Frontal cortex (tissue), 3 donors: ENCODE measurements at regions not wholly inside any gene's neighbourhood (a gene's known extent, or its start where the extent isn't known, plus 50 kb on each side); places are given as distances from the start of the nearest gene placed in this dataset.

ENCODE experiments used
- DNase-seq, 2 donors: peaks; one replicate each; pipeline ENCODE4 v3.0.0; 2012; ENCODE audit warnings: low spot score in 2 of 2
- FAIRE-seq: peaks from 2 replicates; lab custom pipeline; 2012; peaks lifted over from hg19 to GRCh38; lab: Jason Lieb, UNC
- donor health status: control.
- donor health status: control.
- donor health status: control.

GRCh38 chr17:5635949-5636348, 51.6 kb upstream of the NLRP1 start:
- DNase-seq = no peak
- no peak for FAIRE-seq

GRCh38 chr17:5638596-5638995, 54.3 kb upstream of the NLRP1 start:
- DNase-seq = no peak
- no peak for FAIRE-seq

DNA sequence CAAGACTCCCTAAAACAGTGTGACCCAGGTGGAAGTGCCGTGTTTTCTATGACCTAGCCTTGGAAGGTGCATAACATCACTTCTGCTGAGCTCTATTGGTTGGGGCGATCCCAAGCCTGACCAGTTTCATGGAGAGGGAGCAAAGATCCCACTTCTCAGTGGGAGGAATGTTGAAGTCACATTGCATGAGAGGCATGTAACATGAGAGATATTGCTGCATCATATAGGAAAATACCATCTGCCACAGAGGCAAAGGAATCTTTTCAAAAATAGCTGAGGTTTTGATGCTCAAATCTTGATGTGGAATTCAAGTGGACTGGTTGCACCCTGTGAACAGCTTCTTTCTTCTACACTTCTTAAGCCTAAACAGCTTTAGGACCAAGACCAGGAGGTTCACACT, 56.4 kb upstream of the NLRP1 start:
- FAIRE-seq (no peak), DNase-seq (no peak)

GRCh38 chr17:5642752-5643151, 58.4 kb upstream of the NLRP1 start:
- FAIRE-seq (no peak), DNase-seq (no peak)

DNA sequence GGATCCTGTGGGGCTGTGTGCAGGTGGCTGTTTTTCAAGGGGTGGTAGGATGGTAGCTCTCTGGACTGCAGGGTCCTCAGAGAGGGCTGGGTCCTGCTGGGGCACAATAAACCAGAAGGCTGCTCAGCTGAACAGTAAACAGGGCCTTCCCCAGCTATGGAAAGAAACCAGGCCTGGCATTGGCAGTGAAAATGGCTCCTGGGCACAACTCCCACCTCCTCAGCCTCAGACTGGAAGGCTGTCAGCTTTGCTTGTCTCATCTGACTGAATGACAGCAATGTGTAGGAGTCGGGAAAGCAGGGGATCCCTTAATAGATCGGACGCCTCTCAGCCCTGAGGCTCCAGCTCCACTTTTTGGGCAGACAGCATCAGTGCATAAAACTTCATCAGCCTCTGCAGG, 59.8 kb upstream of the NLRP1 start:
- FAIRE-seq = no peak
- DNase-seq = no peak

DNA sequence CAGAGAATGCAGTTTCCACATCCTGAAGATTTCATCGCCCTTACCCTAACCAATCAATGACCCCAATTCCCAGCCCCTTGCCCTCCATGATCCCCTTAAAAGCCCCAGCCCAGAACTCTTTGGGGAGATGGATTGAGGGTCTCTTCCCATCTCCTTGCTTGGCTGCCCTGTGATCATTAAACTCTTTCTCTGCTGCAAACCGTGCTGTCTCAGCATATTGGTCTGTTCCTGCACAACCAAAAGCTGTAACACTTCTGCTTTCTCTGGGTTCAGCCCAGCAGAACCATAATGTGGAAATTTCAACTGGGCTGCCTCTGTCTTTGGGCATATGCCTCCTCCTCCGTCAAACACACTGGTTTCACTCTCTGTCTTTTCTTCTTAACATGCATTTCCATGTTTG, 67.0 kb upstream of the NLRP1 start:
- no peak for DNase-seq
- FAIRE-seq = no peak

GRCh38 chr17:5661491-5662125, 77.3 kb upstream of the NLRP1 start:
- FAIRE-seq = no peak
- DNase-seq = no peak

DNA sequence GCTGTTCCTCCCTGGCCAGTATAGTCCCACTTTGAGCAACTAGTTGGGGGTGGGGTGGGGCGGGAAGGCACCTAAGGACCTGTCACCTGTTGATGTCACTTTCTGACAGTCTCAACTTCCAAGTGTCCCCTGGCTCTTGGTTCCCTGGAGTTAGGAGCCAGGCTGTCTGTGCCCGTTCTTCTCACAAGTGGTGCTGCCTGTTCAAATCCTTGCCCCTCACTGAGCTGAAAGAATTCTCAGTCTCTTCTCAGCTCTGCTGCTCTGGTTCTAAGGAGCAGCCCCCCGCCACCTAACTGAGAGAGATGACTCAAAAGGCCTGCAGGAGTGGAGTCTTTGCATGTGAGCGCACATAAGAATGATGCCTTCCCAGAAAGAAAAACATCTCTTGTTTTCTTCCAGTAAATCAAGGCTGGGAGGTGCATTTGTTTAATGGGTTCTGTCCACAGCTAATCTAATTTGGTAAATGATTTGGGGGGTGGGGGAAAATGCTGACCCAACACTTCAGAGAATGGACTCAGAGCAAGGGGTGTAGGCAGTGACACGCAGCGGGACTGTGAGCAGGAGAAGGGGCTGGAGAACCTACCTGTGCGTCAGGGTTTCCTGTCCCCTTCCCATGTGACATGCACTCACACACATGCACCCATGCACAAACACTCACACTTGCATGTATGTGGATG, 78.2 kb upstream of the NLRP1 start:
- no peak for DNase-seq
- no peak for FAIRE-seq

DNA sequence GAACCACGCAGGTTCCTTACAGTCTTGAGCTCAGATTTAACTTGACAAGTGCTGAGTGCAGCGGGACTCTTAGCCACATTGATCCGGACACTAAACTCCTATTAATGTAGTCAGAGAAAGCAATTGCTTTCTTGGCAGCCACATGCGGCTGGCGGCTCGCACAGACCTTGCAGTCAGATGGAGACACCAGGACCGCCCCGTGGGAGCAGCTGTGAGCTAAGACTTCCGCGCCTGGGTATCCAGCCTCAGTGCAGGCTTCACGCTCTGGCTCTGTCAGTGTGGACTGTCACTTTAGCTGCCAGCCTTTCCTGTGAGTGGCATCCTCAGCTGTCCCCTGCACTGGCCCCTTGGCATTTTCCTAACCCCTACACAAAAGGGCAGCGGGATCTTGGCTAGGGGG, 80.9 kb upstream of the NLRP1 start:
- no peak for FAIRE-seq
- peak in 1 of 2 donors; percentile 16 for DNase-seq

DNA sequence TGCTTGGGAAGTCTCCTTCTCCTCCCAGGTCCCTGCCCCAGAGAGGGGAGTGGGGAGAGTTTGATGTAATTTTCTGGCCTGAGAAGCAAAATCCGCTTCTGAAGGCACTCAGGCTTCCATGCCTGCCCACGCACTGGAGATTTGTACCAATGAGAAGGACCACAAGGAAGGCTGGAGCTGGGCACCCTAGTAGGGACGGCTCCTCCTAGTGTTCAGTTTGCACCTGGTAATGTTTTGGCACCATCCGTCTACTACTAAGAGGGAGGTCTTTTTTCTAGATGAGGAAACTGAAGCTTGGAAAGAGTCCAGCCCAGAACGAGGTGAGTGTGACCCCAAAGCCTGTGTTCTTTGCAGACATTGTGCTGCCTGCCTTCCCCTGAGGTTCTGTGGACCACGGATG, 83.6 kb upstream of the NLRP1 start:
- FAIRE-seq (no peak), DNase-seq (no peak)

GRCh38 chr17:5668557-5669138, 84.3 kb upstream of the NLRP1 start:
- FAIRE-seq (no peak), DNase-seq (no peak)

GRCh38 chr17:5669191-5669590, 84.9 kb upstream of the NLRP1 start:
- DNase-seq = no peak

DNA sequence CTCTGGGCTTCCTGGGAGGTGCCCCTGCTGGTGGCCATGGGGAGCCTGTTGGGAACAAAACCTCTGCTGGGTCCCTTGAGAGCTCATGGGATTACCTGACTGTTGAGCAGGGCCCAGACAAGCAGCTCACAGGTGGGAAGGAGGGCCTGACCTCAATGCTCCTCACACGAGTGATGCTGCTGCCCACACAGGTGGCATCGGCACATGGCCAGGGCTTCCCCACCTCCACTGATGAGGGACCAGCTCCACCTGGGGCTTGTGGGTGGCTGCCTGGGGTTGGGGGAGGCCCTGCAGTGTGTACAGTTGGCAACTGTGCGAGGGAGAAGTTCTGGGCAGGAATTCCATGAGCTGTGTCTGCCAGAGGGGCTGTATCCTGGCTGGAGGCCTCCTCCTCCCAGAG, 87.8 kb upstream of the NLRP1 start:
- DNase-seq = no peak
- no peak for FAIRE-seq

More at GRCh38 chr17:5669191-5669590, 84.9 kb upstream of the NLRP1 start:
- FAIRE-seq = no peak

DNA sequence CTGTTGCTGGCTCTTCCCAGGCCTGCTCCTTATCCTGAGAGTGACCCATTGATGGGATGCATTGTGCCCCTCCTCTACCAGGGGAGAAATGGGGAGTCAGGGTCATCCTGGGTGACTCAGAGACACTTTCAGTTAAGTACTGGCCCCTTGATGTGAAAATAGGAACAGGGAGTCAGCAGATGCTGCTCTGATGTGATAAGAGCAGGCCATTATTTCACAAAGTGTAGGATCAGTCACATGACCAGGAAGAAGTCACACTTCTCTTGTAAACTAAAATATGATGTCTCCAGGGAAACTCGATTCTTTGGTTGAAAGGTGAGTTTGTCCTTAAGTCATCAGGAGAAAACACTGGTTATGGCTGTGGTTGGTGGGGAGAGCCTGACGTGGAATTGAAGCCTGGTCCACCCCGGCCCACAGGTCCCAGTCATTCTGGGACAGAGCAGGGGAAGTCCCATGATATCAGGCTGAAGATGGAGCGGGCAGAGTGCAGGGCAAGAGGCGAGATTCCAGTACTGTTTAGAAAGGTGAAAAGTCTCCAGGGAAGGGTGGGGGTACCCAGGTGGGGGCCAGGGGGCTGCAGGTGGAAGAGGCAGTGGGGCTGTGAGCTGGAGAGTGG, 88.6 kb upstream of the NLRP1 start:
- no peak for DNase-seq
- no peak for FAIRE-seq

- FAIRE-seq (no peak), DNase-seq (no peak)
Observed at GRCh38 chr17:5675625-5676421, 91.5 kb upstream of the NLRP1 start.

DNA sequence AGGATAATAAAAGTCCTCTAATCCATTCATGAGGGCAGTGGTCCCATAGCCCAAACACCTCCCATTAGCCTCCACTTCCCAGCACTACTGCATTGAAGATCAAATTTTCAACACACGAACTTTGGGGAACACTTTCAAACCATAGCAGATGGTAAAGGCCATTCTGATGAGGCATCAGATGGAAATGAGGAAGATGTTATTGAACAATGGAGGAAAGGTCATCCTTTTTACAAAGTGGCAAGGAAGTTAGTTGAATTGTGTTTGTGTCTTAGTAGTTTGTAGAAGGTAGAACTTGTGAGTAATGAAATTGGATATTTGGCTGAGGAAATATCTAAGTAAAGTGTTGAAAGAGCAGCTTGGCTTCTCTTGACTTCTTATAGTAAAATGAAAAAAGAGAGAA, 93.3 kb upstream of the NLRP1 start:
- FAIRE-seq = no peak
- DNase-seq = no peak

DNA sequence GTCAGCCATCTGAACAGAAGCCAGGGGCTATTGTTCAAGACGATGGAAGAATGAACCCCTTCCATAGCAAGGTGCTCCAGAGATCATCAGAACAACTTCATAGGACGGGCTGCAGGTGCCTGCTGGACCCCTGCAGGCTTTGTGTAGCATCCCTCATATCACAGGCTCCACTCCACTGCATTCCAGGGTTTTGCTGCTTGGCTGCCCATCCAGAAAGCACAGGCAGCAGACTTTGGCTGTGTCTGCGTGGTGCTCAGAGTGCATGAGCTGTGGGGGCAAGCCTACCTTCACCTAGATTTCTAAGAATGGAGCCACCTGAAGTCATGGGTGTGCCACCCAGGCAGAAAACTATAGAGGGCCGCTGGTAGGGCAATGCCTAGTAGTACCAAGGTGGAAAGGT, 93.9 kb upstream of the NLRP1 start:
- FAIRE-seq = no peak
- no peak for DNase-seq

- FAIRE-seq = no peak
- DNase-seq = no peak
Observed at GRCh38 chr17:5680766-5681165, 96.5 kb upstream of the NLRP1 start.

- FAIRE-seq = no peak
- DNase-seq = no peak
Observed at GRCh38 chr17:5683241-5683640, 98.9 kb upstream of the NLRP1 start.

- FAIRE-seq = no peak
- DNase-seq = no peak
Observed at GRCh38 chr17:5686074-5686635, 101.8 kb upstream of the NLRP1 start.
